ENCODE measurements at regions not wholly inside any gene's neighbourhood (a gene's known extent, or its start where the extent isn't known, plus 50 kb on each side); places are given as distances from the start of the nearest gene placed in this dataset.

DNA sequence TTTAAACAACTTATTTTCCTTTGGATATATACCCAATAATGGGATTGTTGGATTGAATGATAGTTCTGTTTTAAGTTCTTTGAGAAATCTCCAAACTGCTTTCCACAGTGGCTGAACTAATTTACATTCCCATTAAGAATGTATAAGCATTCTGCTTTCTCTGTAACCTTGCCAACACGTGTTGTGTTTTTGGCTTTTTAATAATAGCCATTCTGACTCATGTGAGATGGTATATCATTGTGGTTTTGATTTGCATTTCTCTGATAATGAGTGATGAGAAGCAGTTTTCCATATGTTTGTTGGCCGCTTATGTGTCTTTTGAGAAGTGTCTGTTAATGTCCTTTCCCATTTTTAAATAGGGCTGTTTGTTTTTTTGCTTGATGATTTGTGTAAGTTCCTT lies 155.6 kb upstream of the PITX2 start:
- intact Hi-C loops (cut with DNase I), result no loop called here
- Histone ChIP-seq H3K9me3 (no peaks in the 10 kb centered on the region), H3K27me3 (no peaks in the 10 kb centered on the region), H3K4me3 (no peak overlapping the region), H3K36me3 (no peaks in the 10 kb centered on the region), H3K27ac (no peak overlapping the region), H3K4me1 (no peaks in the 10 kb centered on the region)
- no peak for DNase-seq (ENCODE audit: low spot score in 2 of 2)
- TF ChIP-seq, protein P1, sequence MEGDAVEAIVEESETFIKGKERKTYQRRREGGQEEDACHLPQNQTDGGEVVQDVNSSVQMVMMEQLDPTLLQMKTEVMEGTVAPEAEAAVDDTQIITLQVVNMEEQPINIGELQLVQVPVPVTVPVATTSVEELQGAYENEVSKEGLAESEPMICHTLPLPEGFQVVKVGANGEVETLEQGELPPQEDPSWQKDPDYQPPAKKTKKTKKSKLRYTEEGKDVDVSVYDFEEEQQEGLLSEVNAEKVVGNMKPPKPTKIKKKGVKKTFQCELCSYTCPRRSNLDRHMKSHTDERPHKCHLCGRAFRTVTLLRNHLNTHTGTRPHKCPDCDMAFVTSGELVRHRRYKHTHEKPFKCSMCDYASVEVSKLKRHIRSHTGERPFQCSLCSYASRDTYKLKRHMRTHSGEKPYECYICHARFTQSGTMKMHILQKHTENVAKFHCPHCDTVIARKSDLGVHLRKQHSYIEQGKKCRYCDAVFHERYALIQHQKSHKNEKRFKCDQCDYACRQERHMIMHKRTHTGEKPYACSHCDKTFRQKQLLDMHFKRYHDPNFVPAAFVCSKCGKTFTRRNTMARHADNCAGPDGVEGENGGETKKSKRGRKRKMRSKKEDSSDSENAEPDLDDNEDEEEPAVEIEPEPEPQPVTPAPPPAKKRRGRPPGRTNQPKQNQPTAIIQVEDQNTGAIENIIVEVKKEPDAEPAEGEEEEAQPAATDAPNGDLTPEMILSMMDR (IDR thresholded peaks at IDR 0.05), result no peak

DNA sequence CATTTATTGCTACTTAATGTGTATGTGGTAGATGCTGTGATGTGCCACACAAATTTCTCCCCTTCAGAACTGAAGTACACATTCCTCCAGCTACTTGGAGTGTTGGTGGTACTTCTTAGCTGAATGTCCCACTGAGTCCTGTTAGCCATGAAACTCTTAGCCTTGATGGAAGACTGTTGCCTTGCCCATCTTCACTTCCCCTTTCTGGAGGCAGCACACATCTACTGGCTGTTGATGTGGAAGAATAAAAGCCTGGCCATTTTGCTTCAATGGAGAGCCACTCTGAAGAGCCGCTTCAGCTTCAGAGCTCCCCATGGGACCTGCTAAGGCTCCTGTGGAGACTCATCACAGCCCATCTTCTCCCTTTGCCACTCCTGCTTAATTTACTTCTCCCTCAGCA lies 157.7 kb upstream of the PITX2 start:
- intact Hi-C loops (cut with DNase I), result no loop called here

DNA sequence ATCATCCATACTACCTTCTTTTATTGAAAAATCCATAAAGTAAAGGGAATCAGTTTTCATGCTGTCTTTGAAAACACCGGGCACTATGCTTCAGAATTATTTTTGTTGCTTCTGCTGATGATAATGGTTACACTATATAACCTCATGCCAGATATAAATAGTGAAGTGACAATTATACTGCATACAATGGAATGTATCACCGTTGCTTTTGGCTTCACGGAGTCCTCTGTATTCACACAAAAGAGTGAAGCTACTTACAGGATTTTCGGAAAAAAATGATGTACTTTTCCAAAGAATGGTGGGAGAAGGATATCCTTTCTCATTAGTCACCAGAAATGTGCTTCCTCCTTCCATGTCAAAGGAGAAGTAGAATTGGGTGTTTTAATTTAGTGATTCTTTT lies 159.1 kb upstream of the PITX2 start:
- no peak for DNase-seq (ENCODE audit: low spot score in 2 of 2)
- intact Hi-C loops (cut with DNase I), result no loop called here
- Histone ChIP-seq H3K4me3 (no peak overlapping the region), H3K9me3 (no peaks in the 10 kb centered on the region), H3K4me1 (no peaks in the 10 kb centered on the region), H3K36me3 (no peaks in the 10 kb centered on the region), H3K27ac (no peak overlapping the region), H3K27me3 (no peaks in the 10 kb centered on the region)
- TF ChIP-seq, protein P1 (IDR thresholded peaks at IDR 0.05), result no peak

More for the DNA sequence above, 157.7 kb upstream of the PITX2 start:
- Histone ChIP-seq H3K27me3 (no peaks in the 10 kb centered on the region), H3K4me3 (no peak overlapping the region), H3K4me1 (no peaks in the 10 kb centered on the region), H3K27ac (no peak overlapping the region), H3K36me3 (no peaks in the 10 kb centered on the region), H3K9me3 (no peaks in the 10 kb centered on the region)
- DNase-seq (ENCODE audit: low spot score in 2 of 2), result no peak
- TF ChIP-seq, protein P1 (IDR thresholded peaks at IDR 0.05), result no peak

DNA sequence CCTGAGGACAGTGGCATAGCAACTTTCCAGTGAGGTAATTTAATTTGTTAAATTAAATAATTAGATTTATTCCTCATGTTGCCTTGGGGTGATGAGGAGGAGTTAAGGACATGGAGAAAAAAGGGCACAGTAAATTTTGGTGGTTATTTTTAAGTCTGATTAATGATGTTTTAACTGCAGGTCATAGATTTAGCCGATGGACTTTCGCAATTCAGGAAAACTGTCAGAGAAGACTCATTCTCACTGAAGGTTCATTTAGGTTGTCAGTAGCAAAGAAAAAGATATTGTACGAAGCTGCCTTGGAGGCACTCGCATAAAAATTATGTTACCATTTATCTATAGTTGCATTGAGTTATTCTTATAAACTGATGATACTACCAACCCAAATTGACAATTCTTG lies 164.2 kb upstream of the PITX2 start:
- intact Hi-C loops (cut with DNase I), result no loop called here
- no peak for DNase-seq (ENCODE audit: low spot score in 2 of 2)
- no peaks in the 10 kb centered on the region for H3K9me3 ChIP-seq
- H3K27ac ChIP-seq, result no peak overlapping the region
- TF ChIP-seq, protein P1 (IDR thresholded peaks at IDR 0.05), result no peak
- H3K4me1 ChIP-seq, result no peaks in the 10 kb centered on the region
- no peaks in the 10 kb centered on the region for H3K27me3 ChIP-seq
- H3K36me3 ChIP-seq, result no peaks in the 10 kb centered on the region
- H3K4me3 ChIP-seq, result no peak overlapping the region

DNA sequence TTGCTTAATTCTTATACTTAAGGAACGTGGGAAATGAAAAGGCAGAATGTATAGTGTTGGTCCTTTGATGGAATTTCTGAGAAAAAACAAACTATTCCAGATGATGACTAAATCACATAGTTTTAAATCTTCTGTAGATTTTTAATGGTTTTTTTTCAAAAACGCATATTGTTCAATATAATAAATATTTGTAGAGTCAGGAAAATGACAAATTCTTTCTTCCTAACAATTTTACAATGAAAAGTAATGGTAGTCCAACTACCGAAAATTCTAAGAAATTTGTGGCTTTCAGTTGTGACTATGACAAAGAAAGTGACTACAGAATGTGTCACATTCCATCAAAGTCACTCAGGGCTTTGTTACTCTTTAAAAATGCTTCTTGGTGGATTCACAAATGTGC lies 164.8 kb upstream of the PITX2 start:
- DNase-seq (ENCODE audit: low spot score in 2 of 2), result no peak
- intact Hi-C loops (cut with DNase I), result no loop called here
- Histone ChIP-seq H3K36me3 (no peaks in the 10 kb centered on the region), H3K4me1 (no peaks in the 10 kb centered on the region), H3K27me3 (no peaks in the 10 kb centered on the region), H3K27ac (no peak overlapping the region), H3K9me3 (no peaks in the 10 kb centered on the region), H3K4me3 (no peak overlapping the region)
- TF ChIP-seq, protein P1 (IDR thresholded peaks at IDR 0.05), result no peak

DNA sequence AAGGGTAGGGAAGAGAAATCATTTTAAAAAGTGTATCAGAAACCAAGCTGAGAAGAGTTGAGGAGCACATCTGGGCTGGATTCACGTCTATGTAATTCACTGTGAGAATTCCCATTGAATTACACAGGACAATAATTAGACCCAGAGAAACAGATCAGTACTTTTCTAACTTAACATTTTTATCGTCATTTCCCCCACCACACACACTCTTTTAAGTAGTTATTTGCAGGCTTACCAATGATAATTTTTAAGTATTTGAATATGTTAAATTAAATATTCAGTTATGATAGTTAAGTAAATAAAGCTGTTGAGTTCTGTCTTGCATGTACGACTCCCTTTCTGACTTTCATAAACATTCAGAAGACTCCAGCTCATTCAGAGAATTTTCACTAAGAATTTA lies 165.4 kb upstream of the PITX2 start:
- Histone ChIP-seq H3K27me3 (no peaks in the 10 kb centered on the region), H3K4me3 (no peak overlapping the region), H3K9me3 (no peaks in the 10 kb centered on the region), H3K27ac (no peak overlapping the region), H3K4me1 (no peaks in the 10 kb centered on the region), H3K36me3 (no peaks in the 10 kb centered on the region)
- TF ChIP-seq, protein P1 (IDR thresholded peaks at IDR 0.05), result no peak
- intact Hi-C loops (cut with DNase I), result no loop called here
- no peak for DNase-seq (ENCODE audit: low spot score in 2 of 2)
